Stimulated activated CD4-positive, alpha-beta T cell treated with anti-CD3 and anti-CD28 coated beads, Interleukin-1b, Interleukin-23, amount 100 ng/mL, for 1 hour (primary cell): ENCODE measurements at regions not wholly inside any gene's neighbourhood (a gene's known extent, or its start where the extent isn't known, plus 50 kb on each side); places are given as distances from the start of the nearest gene placed in this dataset.

ENCODE experiments used
- DNase-seq, 2 donors: peaks; one replicate each; pipeline ENCODE4 v3.0.0-alpha.2; 2020; ENCODE audit warnings: low read depth in 2 of 2

DNA sequence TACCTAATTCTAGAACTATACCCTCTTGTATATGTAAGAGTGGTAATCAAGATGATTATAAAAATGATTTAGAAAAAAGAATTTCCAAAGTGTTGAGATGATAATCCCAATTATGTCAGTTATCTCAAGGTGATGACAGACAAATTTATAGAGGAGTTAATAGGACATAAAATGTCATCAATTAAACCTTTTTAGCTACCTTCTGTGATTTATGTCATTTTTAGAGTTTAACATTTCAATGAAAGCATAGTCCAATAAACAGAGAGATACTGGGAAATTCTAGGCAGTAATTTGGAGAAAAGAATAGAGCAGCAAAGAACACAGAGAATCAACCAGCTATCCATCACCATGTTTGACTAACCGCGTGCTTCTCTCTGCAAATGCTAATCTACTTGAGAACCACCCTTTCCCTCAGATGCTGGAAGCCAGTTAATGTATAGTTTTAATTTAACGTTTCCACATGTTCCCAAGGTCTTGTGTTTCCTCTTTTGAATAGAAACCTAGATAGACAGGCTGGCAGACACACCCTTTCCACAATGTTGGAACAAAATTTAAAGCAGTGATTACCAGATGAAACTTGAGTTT lies 433.1 kb upstream of the FAM241A start:
- no peak for DNase-seq

DNA sequence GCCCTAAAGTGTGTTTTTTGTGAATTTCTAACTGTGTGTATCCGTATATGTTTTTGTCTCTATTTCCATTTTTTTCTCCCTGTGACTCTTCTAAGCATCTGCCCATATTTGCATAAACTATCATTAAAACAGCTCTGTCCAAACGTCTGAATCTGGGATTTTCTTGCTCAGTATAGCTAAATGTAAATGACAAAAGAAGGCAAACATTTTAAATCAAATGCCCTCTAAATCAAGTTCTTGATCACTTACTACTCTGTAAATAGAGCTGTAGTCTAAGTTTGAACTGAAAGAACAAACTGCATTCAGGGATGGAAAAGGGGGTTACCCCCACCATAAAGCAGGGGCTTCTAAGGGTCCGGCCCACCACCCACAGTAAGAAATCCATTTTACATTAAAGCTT lies 432.0 kb upstream of the FAM241A start:
- DNase-seq, result no peak

DNA sequence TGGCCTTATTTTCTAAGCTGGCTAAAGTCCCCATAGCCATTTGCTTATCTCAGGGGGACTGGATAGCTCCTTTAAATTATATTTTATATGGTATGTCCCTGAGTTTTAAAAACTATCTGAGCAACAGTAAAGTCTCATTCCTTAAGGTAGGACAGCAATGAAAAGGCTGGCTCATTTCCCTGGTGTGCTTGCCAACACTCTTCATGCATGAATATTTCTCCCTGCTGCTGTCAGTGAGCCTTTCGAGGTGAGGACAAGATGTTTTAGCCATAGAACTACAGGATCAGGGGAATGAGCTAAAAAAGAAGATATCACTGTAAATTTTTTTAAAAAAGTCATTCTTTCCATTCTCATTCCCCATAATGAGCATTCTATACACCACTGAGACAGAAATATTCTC lies 427.3 kb upstream of the FAM241A start:
- DNase-seq, result no peak

DNA sequence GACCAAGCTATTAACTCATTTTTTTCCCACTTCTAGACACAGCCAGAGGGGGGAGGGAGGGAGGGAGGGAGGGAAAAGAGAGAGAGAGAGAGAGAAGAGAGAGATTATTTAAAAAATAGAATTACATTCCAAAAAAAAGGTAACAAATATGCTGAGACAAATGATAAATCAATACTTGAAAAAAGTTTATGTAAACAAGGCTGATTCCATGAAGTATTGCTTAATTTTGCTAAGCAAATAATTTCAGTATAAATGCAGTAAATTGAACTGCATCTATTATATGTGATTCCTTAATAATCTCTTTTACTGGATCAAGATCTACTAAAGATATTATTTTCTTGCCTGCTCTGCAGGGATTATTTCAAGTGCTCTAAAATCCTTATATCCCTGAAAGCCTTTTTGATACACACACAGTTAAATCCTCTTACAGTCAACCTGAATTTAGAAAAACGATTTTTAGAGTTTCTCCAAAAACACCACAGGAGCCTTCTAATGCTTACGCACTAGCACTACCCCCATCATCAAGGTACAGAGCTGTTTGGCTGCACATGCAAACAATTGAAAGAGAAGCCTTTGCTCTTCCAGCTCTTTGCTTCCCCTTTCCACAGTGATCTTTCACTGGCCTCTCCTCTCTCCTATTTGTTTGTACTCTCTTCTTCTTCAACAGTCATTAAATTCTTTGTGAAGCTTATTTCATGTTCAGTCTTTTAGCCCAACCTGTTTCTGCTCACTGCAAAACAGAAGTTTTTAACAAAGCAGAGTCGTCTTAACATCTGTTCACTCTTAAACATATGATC lies 426.3 kb upstream of the FAM241A start:
- no peak for DNase-seq

DNA sequence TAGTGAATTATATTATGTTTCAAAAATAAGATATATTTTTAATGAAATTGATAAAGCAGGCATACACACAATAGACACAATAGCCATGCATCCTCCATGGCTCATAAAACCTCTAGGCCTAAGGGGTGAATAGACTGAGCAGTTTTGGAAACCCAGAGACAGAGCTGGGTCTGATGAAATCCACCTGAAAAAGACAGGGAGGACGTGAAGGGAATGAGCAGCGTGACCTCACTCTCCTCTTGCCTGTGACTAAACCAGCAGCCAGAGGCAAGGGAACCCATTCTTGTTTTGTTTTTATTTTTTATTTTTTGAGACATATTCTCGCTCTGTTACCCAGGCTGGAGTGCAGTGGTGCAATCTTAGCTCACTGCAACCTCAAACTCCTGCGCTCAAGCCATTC lies 424.4 kb upstream of the FAM241A start:
- no peak for DNase-seq

DNA sequence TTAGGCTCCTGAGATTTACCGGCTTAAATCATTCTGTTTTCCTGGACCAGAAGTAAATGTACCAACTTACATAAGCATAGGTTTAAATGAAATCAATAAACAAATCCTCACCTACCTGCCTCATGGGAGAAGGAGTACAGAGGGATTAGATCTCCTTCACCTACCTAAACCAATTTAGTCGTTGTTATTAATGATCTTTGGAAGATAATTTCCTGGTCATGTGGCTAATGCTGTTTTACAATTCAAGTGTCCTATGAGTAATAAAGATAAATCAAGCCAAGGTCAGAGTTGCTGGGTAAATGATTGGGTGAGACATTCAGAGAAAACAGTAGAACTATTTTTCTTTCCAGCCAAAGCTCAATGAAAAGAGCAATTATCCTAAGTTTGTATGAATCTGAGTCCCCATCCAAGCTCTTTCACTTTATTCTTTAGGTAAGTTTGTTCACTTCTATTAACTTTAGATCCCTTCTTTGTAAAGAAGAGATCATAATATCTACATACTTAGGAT lies 423.0 kb upstream of the FAM241A start:
- DNase-seq, result no peak

DNA sequence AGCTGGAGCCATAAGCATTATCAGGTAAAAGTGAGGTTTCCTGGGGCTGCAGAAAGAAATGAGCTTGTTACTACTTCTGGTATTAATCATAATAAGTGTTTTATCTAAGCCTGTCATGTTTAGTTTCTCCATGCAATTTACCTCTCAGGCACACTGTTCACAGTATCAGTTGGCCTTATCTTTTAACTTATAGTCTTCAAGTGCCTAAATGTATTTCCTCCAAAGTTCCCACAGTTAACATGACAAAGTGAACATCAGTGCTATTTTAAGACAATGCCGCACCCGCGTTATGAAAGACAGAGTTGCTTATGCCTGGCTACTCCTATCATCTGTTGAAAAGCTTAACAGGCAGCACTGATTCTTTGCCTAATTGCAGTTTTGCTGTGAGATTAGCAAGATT lies 408.7 kb upstream of the FAM241A start:
- no peak for DNase-seq

DNA sequence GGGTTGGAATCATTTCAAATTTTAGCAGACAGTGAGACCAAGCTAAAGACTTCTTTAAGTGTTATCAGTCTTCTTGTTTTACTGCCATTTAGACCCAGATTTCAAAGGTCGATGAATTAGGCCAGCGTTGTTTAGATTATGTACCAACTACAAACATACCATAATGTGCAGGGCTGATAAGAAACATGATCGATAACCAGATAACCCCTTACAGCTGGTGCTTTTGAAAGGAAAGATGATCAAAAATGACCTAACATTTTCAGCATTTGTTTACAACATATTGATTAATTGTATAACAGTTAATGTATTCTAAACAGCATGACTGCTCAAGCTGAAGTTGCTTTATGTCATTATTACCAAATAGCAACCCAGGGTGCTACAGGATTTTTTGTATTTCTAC lies 400.4 kb upstream of the FAM241A start:
- DNase-seq, result no peak

DNA sequence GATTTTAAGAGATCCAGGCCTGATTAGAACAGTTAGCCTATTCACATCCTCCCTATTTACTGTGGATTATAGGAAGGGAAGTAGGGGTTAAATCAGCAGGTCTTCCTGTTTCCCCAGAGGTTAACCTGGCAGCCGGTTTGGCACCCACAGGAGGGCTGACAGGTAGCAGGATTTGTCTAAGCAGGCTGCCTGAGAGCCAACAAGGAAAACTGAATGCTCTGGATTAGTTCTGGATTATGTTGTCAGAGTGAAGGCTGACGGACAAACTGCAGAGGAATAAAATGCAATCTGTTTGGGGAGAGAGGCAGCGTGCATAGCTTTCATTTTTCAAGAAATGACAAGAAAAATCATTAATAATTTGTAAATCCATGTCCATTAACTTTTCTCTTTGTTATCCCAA lies 397.1 kb upstream of the FAM241A start:
- DNase-seq, result no peak

DNA sequence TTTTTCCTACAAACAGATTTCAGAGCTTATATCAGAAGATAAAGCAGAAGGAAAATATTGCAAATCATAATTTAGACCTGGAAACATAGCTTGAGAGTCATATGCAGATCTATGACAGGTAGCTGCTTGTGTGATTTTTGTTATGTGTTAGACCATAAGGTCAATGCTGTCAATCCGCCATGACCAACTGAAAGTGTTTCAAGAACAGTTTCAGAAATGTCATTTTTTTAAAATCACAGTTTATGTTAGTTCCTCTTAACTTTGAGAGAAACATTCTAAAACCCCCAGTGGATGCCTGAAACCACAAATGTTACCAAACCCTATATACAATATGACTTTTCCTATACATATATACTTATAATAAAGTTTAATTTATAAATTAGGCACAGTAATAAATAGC lies 391.3 kb upstream of the FAM241A start:
- DNase-seq, result no peak

DNA sequence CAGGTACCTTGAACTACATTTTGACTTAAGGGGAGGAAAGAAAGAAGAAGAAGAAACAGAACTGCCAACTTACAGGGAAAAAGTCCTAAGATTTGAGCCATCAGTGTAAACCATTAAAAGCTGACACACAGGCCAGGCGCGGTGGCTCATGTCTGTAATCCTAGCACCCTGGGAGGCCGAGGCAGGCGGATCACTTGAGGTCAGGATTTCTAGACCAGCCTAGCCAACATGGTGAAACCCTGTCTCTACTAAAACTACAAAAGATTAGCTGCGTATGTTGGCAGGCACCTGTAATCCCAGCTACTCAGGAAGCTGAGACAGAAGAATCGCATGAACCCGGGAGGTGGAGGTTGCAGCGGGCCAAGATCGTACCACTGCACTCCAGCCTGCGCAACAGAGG lies 389.7 kb upstream of the FAM241A start:
- DNase-seq, result no peak

DNA sequence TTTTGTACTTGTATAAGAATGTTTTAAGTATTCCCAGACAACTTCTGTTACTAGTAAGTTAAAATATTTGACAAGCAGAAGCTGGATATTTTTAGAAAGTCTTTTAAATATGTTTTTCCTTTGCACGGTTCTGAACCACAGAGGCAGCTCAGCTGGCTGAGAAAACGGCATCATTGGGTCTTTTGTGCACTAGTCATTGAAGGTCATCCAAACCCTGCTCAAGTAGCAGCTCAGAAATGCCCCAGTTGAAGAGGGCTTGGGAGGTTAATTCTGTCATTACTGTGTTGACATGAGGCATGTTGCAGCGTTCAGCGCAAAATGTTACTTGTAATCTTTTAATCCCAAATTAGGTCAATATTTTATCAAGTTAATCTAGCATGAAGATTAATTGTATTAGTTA lies 383.7 kb upstream of the FAM241A start:
- DNase-seq, result no peak

DNA sequence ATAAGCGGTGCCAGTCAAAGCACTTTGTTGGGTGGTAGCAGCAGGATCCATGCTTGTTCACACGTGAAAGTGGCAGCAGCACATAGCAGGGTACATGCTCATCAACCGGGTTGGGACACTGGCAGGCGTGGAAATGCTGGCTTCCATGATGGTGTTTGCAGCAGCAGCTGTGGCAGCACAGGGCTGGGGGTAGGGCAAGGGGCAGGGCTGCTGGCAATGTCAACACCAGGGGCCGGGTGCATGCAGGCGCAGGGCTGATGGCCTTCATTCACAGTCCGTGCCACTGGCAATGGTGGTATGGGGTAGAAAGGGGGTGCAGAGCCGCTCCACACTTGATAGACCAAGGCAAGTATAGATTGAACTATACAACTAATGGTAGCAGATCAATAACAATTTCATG lies 374.7 kb upstream of the FAM241A start:
- no peak for DNase-seq

DNA sequence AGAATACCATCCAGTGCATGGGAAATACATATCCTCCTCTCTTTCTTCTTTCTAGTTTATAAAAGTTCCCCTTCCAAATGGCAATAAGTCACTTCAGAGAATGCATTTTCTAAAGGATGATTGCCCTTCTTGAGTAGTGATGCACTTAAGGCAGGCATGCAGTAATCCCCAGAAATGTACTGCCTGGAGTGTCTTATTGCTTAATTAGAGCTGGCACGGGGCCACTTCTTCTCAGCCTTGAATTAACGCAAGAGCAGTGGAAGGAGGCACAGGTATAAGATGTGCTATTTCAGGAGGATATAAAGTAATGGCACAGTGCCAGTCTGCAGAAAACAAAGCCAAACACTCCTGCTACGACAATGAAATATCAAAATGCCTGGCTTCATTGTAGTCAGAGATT lies 371.4 kb upstream of the FAM241A start:
- DNase-seq, result no peak

DNA sequence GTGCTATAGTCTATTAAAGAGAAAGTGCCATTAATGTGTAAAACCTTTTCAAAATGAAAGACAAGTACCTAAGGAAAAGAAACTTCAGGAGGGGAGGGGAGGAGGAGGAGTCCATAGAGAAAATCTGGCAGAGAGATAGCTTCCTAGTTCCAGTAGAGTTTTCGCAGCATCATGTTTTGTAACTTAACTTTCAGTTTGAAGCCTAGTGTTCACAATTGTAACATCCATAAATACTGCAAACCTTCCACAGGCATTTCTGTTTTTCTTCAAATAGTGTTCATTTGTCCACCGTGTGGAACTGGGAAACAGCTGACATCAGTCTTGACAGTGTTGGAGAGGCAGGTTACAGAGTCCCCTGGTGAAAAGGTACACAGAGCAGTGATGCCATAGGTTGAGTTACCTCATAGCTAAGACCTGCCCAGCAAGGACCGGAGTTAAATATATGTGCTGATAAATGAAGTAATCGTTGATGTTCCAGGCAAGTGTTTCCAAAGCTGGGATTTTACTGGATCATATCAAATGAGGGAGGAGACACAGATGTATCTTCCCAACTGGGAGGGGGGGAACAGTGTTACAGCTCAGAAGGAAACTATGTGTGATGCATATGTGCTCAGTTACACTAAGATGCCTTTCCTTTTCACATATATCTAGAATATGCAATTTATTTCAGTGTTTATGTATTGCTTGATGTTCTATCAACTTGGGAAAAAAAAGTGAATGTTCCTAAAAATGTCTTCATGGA lies 369.5 kb upstream of the FAM241A start:
- DNase-seq, result no peak

DNA sequence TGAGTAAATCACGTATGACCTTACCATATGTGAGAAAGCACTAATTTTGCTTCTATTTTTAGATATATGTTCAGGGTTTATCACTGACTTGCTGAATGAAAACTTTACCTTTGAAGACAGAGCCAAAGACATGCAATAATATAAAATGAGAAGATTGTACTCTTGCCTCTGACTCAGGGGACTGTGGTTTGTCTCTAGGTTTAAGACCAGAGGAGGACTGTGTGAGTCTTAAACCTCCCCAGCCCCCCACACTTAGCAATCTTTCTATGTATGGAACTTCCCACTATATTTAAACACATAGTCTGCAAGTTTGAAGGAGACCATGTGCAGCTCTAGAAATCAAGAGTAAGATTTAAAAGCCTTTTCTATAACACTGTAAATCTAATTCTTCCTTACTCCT lies 368.7 kb upstream of the FAM241A start:
- no peak for DNase-seq

DNA sequence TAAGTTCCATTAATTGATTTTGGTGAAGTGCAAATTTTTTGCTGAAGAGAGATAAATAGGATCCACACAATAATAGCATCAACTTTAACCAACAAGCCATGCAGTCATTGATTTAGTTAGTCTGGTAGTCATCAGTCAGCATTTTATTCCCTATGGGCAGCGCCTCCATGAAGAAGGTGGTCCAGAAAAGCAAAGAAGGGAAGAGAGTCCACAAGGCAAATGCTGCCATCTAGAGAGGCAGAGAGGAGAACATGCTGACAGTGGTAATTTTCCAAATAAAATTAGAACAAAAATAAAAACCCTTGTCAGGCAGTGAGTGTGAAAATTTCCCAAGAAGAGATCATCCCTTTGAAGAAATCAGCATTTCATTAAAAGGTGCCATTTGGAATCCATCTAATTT lies 366.7 kb upstream of the FAM241A start:
- DNase-seq, result no peak

DNA sequence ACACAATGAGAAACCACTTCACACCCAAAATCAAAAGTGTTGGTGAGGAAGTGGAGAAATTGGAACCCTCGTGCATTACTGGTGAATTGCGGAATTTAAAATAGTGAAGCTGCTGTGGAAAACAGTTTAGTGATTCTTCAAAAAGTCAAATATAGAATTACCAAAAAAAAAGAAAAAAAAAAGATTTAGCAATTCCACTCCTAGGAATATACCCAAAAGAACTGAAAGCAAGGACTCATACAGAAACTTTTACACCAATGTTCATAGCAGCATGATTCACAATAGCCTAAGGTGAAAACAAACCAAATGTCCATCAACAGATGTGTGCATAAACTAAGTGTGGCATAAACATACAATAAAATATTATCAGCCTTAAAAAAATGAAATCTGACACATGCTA lies 364.3 kb upstream of the FAM241A start:
- no peak for DNase-seq

DNA sequence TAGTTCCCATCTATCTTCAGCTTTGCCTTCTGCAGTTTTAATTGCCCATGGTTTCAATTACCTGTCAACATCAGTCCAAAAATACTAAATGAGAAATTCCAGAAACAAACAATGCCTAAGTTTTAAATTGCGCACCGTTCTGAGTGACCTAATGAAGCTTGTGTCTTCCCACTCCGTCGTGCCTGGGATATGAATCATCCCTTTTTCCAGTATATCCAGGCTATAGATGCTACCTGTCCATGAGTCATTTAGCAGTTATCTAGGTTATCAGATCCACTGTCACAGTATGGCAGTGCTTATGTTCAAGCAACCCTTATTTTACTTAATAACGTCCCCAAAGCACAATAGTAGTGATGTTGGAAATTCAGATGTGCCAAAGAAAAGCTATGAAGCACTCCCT lies 363.6 kb upstream of the FAM241A start:
- DNase-seq, result no peak

DNA sequence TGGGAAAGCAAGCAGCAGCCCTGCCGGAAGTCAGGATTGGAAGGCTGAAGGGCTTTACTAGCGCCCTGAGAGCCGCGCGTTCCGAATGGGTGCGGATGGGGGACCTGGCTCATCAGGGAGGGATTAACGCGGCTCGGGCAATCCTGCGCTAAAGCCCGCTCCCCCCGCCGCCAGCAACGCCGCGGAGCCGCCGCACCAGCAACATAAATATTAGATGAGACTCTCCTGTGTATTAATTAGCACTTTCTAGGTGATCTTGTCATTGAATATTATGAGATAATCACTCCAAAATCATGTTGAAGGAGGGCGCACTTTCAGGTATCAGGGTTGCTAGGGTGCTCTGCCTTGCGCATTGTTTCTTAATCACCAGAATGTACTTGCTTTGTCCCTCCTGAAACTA lies 357.2 kb upstream of the FAM241A start:
- no peak for DNase-seq

DNA sequence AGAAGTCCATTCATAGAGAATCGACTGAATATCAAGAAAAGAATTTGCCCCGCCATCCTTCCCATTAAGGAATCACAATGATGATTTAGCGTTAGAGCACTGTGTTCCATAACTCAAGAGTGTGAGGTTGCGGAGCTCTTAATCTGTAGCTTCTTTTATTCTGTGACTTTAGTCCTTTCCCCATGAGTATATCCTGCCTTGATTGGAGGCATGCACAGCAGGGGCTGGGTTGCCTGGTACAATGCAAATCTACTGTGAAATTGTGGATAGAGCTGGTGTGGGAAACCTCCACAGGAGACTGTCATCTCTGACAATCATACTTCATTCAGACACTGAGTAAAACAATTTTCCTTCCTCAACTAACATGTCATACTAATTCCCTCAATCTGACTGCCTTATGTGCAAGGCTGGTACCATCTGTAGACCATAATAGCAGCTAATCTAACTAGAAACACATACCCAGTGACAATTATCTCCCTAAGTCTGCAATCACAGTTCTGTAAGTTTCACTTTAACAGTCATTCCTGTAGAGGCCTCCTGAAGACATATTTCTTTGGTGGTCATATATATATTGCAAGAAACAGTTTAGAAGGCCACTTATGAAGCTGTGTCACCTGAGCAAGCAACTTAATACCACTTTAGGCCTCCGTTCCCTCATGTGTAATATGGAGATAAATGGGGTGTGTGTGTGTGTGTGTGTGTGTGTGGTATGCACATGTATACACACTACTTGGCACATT lies 355.2 kb upstream of the FAM241A start:
- no peak for DNase-seq

DNA sequence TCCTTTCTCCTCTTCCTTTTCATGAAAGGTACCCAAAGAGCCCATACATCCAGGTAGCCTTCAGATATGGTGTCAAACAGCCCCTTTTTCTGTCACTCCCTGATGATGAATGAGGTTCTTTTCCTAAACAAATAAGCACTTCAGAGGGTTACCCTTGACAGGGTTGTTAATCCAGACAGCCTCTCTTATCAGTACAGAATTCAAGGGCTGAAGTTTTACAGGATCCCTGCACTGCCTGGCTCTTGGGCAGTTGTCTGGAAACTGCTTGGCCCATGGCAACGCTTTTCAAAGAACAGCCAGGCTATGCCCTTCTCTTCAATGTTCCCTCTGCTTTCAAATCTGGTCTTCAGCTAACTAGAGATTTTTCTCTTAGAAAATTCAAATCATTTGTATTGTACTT lies 352.6 kb upstream of the FAM241A start:
- no peak for DNase-seq
